GM04503 (cell line): ENCODE measurements at regions not wholly inside any gene's neighbourhood (a gene's known extent, or its start where the extent isn't known, plus 50 kb on each side); places are given as distances from the start of the nearest gene placed in this dataset.
"Not testable (repeated sequence)": the region's sequence is repeated elsewhere in the genome, so short reads cannot be mapped to it uniquely, and the experiment has no call there.

Experiments
- DNase-seq: peaks from one replicate; pipeline ENCODE4 v3.0.0-alpha.2; 2012; ENCODE audit warnings: low read depth

DNA sequence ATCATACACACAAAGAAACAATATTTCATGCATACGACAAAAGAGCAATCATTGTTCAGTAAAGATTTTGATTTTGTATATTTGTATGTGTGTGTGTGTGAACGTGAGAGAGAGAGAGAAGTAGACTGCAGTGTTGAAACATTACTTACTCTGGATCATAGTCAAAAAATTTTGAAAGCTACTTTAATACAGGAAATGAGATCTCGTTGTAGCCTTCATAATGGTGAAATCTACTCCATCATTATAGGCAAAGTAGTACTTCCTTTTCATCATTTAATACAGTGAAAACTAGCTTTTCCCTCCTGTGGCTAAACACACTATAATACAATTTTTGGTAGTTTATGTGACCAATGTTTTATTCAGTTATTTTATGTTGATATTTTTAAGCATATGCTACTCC lies 1427.7 kb upstream of the C9orf72 start:
- DNase-seq, result no peak

DNA sequence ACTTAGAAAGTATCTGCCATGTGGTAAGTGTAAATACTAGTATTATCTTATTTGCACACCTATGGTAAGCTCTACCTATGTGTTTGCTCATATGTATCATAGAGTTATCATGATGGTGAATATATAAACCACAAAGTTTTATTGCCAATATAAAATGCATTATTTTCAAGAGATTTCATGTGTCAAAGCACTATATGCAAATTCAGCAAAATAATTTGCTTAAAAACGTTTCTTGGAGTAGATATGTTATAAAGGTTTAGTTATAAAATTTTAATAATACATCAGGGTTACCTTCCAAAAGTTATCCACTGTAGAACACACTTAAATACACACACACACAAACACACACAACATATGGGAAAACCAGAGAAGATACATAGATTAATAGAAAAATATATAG lies 1431.7 kb upstream of the C9orf72 start:
- DNase-seq, result no peak

DNA sequence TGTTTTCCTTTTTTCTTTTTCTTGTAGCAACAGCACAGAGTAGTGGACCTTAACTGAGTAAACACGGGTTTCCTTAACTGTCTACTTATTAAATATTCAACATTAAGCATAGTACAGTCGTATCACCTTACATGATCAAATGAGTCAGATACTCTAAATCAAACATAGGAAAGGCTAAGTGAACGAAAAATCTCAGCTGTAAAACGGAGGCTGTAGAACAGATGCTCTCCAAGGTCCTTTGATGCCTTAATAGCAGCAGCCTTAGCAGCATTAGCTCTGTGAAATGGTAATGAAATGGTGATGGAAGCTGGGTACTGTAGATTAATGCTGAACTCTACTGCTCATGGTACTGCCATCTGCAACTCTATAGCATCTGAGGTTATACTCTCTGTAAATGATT lies 1433.3 kb upstream of the C9orf72 start:
- DNase-seq, result no peak

DNA sequence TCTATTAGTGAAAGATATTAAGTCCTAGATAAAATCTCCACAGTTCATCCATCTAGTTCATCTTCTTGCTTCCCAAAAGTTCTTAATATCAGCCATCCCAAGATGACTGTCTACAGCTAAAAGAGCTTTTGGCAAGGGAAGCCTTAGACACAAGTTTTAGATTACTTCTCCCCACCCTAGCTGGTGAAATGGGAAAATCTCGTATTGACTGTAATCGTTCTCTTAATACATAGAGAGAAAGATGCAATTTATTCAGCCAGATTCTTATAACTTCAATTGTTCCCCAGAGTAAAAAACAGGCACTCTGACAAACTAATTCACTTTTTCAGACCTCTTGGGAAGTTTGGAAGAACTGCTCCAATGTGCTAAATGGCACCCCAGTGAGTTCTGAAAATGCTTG lies 1439.6 kb upstream of the C9orf72 start:
- DNase-seq, result no peak

DNA sequence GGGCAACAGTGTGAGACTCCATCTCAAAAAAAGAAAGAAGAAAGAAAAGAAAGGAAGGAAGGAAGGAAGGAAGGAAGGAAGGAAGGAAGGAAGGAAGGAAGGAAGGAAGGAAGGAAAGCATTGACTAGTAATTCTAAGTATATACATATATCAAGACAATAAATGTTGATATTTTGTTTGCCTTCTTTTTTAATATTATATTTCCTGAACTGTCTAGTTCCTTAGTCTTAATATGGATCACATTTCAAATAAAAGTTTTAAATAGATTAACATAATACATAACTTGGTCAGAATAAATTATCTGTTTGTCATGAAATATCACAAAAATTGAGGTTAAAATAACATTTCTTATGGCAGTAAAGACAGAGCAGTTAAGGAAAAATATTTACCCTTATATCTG lies 1448.4 kb upstream of the C9orf72 start:
- no peak for DNase-seq

DNA sequence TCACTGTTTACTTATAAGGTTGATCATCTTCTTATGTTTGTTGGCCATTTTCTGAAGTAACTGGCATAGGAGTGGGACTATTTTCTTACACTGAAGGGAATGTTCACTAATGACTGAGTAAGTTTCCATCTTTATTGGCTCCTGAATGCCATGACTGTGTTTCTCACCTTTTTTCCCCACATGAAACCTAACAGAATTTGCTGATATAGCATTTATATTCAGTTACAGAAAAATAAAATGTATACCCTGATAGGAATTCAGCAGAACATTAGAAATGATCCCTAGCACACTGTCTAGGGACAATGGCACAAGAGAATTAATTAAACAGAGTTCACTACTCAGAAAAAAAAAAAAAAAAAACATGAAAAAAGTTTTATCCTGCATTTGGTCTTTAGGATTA lies 1465.1 kb upstream of the C9orf72 start:
- no peak for DNase-seq

DNA sequence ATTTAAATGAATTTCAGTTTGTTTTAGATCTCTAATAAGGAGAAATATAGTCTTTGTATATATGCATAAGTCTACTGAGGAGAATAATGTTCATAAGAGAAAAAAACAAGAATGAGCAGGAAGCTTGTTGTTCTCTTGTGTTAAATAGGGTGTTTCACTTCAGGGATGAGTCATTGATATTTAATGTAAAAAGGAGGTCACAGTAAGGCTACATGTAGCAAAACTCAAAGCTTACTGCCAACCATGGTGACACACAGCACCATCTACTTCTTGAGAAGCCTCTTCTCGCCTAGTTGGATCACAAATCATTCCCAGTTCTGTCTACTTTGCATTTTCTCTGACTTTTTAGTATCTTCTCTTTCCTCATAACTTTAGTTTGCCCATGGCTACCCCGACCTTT lies 1466.0 kb upstream of the C9orf72 start:
- DNase-seq, result no peak

DNA sequence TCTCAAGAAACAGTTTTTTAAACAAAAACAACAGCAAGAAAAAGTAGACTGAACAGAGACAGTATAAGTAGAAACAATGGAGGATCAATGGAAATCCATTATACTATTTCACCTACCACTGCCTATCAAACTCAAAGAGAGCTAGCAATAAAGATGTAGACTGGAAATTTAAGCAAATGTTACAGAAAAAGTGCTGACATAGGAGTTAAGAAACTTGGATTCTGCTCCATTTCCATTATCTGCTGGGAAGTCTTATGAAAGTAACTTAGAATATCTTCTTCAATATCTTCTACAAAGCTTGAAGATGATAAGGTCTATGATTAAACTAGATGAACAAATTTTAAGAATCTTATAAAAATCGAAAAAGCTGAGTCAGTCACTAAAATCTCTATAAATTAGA lies 1469.8 kb upstream of the C9orf72 start:
- no peak for DNase-seq

DNA sequence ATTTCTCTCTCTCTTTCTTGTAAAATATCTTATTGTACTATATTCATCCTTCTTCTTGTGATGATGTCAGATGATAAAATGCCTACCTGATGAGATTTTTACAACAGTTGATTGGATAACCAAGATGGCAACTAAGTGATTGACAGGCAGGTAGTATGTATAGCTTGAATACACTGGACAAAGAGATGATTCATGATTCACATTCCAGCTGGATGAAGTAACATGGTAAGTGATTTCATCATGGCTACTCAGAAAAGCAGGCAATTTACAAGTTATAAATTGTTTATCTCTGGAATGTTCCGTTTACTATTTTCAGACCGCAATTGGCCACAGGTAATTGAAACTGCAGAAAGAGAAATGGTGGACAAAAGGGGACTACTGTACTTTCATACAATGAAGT lies 1471.7 kb upstream of the C9orf72 start:
- DNase-seq, result no peak

DNA sequence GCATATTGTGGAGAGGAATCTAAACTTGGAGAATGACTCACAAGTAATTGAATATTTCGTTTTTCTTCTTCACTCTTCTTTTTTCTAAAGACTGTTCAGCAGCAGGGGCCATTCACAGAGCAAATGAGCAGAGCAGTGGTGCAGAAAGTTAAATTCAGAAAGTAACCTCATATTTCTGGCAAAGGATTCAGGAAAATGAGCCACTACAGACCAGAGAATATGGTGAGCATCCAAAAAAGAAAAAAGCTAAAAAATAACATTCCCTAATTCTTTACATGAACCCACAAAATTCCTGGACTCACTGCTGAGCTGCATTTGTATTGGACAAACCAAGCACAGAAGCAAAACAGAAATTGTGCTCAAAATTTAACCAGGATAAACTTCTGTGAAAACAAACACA lies 1486.8 kb upstream of the C9orf72 start:
- no peak for DNase-seq

DNA sequence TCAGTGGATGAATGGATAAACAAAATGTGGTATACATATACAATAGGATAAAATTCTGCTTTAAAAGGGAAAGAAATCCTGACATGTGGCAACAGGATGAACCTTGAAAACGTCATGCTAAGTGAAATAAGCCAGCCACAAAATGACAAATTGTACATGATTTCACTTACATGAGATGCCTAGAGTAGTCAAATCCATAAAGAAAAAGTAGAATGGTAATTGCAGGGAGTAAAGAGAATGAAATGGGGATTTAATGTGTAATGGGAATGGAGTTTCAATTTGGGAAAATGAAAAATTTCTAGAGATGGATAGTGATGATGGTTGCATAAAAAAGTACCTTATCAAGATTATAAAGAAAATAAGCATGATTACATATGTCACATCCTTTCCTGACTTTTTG lies 1489.2 kb upstream of the C9orf72 start:
- DNase-seq, result no peak

DNA sequence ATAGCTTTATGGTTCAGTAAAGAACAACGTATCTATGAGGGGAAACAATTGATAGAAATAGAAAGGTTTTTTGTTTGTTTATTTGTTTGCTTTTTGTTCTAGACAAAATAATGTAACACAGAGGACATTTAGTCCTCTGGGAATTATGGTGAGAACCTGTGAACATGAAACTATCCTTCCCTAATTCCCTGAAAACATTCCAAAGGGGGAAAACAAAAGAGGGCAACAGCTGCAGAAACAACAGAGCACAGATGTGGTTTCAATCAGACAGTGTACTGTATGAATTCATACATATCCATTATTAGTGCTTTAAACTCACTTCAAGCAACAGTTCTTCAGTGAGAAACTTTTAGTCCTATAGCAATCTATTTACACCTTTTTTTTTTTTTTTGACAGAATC lies 1489.8 kb upstream of the C9orf72 start:
- DNase-seq, result no peak

DNA sequence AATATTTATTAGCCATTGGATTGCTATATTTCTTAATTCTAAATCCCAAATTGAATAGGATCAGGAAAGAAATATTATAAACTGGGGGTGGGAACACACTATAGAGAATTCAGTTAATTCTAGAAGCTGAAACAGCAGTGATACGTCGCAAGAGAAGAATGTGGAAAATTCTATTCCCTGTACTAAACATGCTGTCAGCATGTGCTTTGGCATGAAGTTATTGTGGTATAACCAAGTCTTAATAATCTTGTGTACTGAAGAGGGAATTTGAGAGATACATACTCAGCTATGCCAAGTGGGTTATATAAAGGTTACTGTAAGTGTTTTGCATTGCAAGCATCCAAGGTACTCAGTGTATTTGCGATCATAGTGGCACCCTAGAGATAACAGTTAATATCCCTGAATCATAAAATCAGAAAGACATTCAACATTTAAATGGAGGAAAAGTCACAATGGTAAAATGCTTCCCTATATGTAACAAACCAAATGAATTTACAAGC lies 1492.9 kb upstream of the C9orf72 start:
- no peak for DNase-seq

DNA sequence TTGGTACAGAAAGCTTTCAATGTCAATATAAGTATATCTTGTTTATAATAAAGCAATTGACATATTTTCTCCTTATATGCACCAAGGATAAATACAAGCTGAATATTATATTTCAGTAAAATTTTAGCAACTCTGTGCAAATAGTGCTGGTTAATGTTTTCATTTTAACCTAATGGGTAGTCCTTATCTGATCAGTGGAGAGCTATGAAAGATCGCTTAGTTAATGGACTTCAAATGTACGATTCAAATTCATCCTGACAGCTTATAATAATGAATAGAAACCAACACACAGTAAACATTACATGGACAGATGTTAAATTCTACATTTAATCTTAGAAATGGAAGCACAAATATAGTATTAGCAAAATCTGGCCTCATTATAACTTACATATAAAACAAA lies 1495.2 kb upstream of the C9orf72 start:
- DNase-seq, result no peak

DNA sequence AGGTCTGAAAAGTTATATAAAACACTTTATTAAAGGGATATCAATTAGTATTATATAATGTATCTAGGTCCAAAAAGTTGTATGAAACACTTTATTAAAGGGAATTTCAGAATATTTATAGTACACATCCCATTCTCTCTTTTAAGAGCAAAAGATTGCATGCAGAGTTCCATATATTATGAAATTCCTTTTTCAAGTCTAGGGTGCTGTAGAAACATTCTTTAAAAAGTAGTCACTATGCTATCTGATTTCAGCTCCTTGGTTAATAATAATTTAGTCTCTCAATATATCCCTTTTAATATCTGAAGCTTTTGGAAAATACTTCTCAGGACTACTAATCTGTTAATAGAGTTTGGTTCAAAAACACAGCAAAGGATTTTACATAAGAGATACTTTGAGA lies 1496.1 kb upstream of the C9orf72 start:
- DNase-seq, result no peak

DNA sequence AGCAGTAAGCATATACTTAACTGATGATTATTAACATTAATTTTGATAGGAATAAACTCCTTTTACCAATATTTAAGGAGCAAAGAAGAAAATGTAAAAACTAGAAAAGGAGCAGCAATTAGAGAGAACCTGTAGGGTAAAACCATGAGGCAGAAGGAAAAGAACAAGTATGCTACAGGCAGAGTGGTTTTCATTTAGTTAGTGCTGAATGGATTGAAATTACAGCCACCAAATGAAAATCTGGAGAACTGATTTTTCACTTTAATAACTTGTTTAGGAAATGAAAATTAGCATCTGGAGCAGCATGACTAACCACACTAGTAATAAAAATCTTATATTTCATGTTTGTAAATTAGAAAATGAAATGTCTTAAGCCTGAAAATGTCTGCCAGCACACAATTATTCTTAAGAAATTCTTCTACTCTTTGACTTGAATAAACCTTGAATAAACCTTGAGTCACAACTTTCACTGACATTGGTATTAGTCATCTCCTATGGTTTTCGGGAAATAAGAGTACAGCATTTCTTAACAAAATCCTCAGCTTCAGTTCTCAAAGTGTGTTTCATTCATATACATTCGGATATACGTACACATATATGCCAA lies 1504.9 kb upstream of the C9orf72 start:
- no peak for DNase-seq

DNA sequence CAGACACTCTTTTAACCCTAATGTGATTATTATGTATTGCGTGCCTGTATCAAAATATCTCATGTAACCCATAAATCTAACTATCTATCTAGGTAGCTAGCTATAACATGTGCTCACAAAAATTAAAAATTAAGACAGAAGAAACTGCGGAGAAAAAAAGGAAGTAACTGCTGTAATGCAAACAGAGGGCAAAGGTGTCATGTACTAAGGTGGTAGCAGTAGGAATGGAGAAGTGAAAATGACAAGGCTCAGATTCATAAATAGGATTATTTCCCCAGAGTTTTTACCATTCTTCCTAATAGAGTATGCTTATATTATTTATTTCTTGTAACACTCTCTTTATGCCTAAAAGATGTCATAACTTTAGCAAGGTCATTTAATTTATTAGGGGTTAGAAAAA lies 1527.5 kb upstream of the C9orf72 start:
- no peak for DNase-seq

DNA sequence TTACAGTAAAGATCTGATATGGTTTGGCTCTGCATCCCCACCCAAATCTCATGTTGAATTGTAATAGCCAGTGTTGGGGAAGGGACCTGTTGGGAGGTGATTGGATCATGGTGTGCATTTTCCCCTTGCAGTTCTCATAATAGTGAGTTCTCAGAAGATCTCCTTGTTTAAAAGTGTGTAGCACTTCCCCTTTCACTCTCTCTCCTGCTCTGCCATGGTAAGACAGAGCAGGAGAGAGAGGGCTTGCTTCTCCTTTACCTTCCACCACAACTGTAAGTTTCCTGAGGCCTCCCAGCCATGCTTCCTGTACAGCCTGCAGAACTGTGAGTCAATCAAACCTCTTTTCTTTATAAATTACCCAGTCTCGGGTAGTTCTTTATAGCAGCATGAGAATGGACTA lies 1530.9 kb upstream of the C9orf72 start:
- not testable (repeated sequence) for DNase-seq

DNA sequence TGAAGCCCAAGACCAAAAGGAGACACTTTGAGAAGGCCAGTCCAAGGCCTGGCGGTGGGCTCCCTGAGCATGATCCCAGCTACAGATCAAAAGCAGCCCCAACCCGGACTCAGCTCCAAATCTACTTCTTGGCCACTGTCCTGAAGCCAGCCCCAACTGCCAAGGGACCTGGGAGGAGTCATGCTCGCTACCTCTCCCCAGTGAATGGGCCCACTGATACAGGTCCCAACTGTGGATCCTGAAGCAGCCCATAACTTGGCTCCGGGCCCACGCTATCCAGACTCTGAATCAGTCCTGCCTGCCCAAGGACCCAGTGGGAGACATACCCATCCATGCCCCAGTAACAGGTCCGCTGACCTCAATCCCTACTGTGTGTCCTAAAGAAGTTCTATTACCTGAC lies 1545.3 kb upstream of the C9orf72 start:
- DNase-seq, result no peak

DNA sequence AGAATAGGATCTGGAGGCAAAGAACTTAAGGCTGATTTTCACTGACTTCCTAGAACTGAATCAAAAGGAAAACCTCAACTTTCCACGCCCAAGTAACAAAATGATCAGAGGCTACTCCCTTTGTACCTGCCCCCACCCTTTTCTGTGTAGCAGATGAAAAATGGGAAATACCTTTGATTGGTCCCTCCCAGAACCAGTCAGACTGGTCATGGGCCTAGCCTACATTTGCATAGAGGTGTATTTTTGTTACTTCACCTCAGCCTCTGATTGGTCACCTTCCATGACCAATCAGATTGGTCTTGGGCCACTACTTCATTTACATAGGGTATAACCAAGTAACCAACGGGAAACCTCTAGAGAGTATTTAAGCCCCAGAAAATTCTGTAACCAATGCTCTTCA lies 1553.5 kb upstream of the C9orf72 start:
- no peak for DNase-seq

DNA sequence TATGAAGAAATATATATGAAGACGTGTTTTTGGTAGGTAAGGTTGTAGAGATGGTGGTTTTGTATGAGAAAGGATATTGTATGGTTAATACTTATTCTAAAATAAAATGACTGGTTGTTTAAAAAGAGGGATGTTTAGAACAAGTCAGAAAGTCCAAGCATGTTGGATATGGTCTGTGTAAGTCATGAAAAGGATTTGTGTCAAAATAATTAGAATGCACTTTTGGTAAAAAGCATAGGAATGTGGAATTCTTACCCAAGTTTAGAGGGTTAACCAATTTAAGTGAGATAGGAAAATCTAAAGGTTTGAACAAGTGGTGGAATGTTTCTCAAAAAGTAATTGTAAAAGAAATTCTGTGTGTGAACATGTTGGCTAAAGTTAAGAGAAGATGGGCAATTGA lies 1556.5 kb upstream of the C9orf72 start:
- DNase-seq, result no peak

DNA sequence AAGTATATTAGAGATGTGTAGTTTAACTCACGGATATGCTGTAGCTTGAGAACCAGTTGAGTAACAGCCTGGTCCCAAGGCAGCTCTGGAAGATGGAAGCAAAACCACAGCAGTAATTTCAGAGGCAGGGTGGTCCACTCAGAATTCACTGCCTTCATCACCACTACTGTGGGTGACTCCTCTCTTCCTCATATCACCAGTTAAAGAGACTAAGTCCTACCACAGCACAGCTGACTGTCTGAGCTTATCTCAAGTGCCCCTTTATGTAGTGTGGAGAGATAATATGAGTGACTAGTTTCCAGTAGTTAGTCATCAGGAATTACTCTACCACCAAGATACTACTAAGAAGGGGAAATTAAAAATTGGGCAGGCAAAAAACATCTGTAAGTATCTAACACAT lies 1571.2 kb upstream of the C9orf72 start:
- no peak for DNase-seq

DNA sequence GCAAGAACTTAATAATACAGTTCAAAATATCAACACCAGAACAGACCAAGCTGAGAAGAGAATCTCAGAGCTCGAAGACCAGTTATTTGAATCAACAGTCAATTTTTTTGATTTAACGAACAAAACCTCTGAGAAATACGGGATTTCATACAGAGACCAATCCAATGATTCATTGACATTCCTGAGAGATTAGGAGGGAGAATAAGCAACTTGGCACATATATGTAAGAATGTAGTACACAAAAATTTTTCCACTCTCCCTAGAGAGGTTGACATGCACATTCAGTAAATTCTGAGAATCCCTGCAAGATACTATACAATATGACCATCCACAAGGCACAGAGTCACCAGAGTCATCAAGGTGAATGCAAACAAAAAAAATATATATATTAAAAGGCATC lies 1577.3 kb upstream of the C9orf72 start:
- no peak for DNase-seq

DNA sequence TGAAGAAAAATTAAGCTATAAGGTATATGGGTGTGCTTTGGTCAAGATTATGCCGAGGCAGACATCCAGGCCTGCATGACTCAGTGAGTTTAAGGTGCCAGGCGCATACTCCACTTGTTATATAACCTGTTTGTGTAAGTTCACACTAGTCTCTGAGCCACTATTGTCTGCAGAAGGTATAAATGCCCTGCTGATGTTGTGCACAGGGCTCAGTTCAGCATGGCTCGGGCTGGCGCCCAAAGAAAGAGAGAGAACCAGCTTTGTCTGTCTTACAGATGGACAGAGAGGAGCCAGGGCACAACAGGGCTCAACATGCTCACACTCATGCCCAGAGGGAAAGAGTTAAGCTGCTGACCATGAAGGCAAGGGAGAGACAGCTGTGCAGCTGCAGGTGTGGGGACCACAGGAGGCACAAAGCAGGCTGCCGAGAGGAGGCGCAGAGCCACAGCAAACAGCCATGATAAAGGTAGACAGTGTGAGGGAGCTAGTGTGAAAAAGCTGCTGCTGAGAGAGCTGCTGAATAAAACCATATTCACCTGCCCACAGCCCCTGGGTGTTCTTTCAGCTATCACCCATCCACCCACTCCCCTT lies 1587.6 kb upstream of the C9orf72 start:
- DNase-seq, result no peak
